ENCODE measurements at regions not wholly inside any gene's neighbourhood (a gene's known extent, or its start where the extent isn't known, plus 50 kb on each side); places are given as distances from the start of the nearest gene placed in this dataset.

DNA sequence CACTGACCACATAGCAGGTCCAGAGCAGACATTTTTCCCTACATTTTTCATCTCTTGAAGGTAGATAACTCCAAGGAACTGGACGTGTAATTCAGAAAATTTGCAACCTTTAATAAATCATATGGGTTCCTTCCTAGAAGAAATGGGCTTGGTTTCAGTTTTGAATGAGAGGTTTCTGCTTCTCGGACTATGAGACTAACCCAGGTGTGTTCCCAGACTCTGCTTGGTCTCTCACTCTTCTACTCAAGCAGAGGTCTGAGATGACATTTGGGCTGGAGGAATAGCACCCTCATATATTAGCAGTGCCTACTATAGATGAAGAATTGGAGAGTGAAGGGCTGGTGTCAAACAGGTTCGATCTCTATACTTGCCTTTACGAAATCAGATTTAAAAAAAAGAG, 231.2 kb downstream of the DOK5 start:
- no peak for TF ChIP-seq CTCF (conservative IDR thresholded peaks at IDR 0.05 in 1 of 2, IDR thresholded peaks at IDR 0.05 in 1 of 2; ENCODE audit: low read depth in 1 of 2, low read length in 2 of 2)
- no peak for TF ChIP-seq EZH2 (IDR thresholded peaks at IDR 0.05; ENCODE audit: low read length, missing control alignments)
- no peaks in the 10 kb centered on the region for H4K20me1 ChIP-seq (ENCODE audit: control insufficient read depth, extremely low read depth, insufficient read depth, low read length)
- no peaks in the 10 kb centered on the region for H3K4me1 ChIP-seq (ENCODE audit: control insufficient read depth, extremely low read depth, insufficient read depth, low read length)
- no peak overlapping the region for H3K9ac ChIP-seq (ENCODE audit: insufficient read depth, low read length)
- no peaks in the 10 kb centered on the region for H3K79me2 ChIP-seq (ENCODE audit: control insufficient read depth, insufficient read depth, low read length)
- no peak for DNase-seq (ENCODE audit: low read depth in 2 of 2)
- H2AFZ ChIP-seq (ENCODE audit: low read length), result no peak overlapping the region
- H3K9me3 ChIP-seq (ENCODE audit: control insufficient read depth, insufficient read depth, low read depth, low read length), result no peaks in the 10 kb centered on the region
- H3K4me3 ChIP-seq (replicated peaks in 1 of 4; ENCODE audit: control extremely low read depth in 1 of 4, insufficient read depth in 1 of 4, low read depth in 3 of 4, low read length in 4 of 4), result no peak overlapping the region
- no peaks in the 10 kb centered on the region for H3K27me3 ChIP-seq (ENCODE audit: control insufficient read depth, insufficient read depth, low read length)
- H3K4me2 ChIP-seq (ENCODE audit: extremely low read depth, insufficient read depth, low read length), result no peak overlapping the region
- H3K36me3 ChIP-seq (ENCODE audit: control insufficient read depth, insufficient read depth, low read length), result no peaks in the 10 kb centered on the region
- H3K27ac ChIP-seq (ENCODE audit: insufficient read depth, low read length), result no peak overlapping the region

DNA sequence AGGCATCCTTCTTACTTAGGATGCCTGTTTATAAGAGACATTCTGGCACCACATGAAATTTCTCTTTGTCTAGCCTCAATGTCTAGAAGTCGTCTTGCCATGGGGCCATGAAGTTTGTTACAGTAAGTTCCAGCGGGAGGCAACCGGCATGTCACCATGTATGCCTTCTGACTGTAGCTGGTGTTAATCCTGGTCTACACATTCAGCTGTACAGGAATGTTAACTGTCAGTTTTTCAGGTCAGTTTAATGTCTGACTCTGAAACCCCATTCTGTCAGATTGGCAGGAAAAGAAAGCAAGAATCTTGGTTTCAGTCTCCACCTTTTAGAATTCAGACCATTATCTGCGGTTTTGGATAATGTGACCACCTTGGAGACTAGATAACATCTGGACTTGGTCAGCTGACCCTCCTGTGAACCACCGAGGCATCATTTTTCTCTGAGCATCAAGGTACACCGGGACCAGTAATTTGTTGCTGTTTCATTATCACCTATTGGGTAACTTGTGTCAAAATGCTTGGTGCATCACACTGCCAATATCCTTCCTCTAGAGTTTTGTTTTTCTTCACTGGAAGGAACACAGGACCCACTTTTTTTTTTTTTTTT, 228.7 kb downstream of the DOK5 start:
- Histone ChIP-seq H3K4me3 (replicated peaks in 1 of 4; ENCODE audit: control extremely low read depth in 1 of 4, insufficient read depth in 1 of 4, low read depth in 3 of 4, low read length in 4 of 4) (no peak overlapping the region), H3K4me2 (ENCODE audit: extremely low read depth, insufficient read depth, low read length) (no peak overlapping the region), H3K9me3 (ENCODE audit: control insufficient read depth, insufficient read depth, low read depth, low read length) (no peaks in the 10 kb centered on the region), H4K20me1 (ENCODE audit: control insufficient read depth, extremely low read depth, insufficient read depth, low read length) (no peaks in the 10 kb centered on the region), H3K36me3 (ENCODE audit: control insufficient read depth, insufficient read depth, low read length) (no peaks in the 10 kb centered on the region), H3K4me1 (ENCODE audit: control insufficient read depth, extremely low read depth, insufficient read depth, low read length) (no peaks in the 10 kb centered on the region), H3K9ac (ENCODE audit: insufficient read depth, low read length) (no peak overlapping the region), H3K27me3 (ENCODE audit: control insufficient read depth, insufficient read depth, low read length) (no peaks in the 10 kb centered on the region), H3K27ac (ENCODE audit: insufficient read depth, low read length) (no peak overlapping the region), H3K79me2 (ENCODE audit: control insufficient read depth, insufficient read depth, low read length) (no peaks in the 10 kb centered on the region), H2AFZ (ENCODE audit: low read length) (no peak overlapping the region)
- TF ChIP-seq CTCF (conservative IDR thresholded peaks at IDR 0.05 in 1 of 2, IDR thresholded peaks at IDR 0.05 in 1 of 2; ENCODE audit: low read depth in 1 of 2, low read length in 2 of 2) (no peak), EZH2 (IDR thresholded peaks at IDR 0.05; ENCODE audit: low read length, missing control alignments) (no peak)
- DNase-seq (ENCODE audit: low read depth in 2 of 2), result no peak

All from fibroblast of lung (primary cell).